OCI-LY3 (cell line): ENCODE measurements at regions not wholly inside any gene's neighbourhood (a gene's known extent, or its start where the extent isn't known, plus 50 kb on each side); places are given as distances from the start of the nearest gene placed in this dataset.

ENCODE experiments used
- CTCF ChIP-seq: fragments of 200-600, 300-600 bp; sonication (generic); IDR thresholded peaks from 2 replicates; pipeline ENCODE4 v1.5.1; 2014; ENCODE audit warnings: antibody characterized with exemption, low read length, low read depth
- EZH2phosphoT487 ChIP-seq: fragments of 200-600 bp; shearing (Covaris generic); IDR thresholded peaks from 2 replicates; pipeline ENCODE4 v1.6.1; 2018; ENCODE audit warnings: antibody characterized with exemption, mixed run types, low read depth

- no peak for TF ChIP-seq CTCF
- TF ChIP-seq EZH2phosphoT487: no peak
These were observed 152.8 kb downstream of the OLFM1 start for GRCh38 chr9:135240222-135240621.
